H1 (cell line): ENCODE measurements at regions not wholly inside any gene's neighbourhood (a gene's known extent, or its start where the extent isn't known, plus 50 kb on each side); places are given as distances from the start of the nearest gene placed in this dataset.

Source experiments
- CTCF ChIA-PET: fragments of 300-600 bp; sonication (Branson Sonifier 250); formaldehyde crosslinking; loops from one replicate; lab custom pipeline; 2021; ENCODE audit not compliant: partially characterized antibody; lab: Charles Lee
- POLR2A ChIA-PET: fragments of 300-600 bp; sonication (Branson Sonifier 250); formaldehyde crosslinking; loops from one replicate; lab custom pipeline; 2021; ENCODE audit warnings: inconsistent platforms; ENCODE audit not compliant: partially characterized antibody; lab: Charles Lee
- DNase-seq, 2 experiments: peaks; one replicate each; pipeline versions ENCODE4 v3.0.0 to v3.0.0-alpha.2; 2010 to 2022; ENCODE audit warnings: low spot score in 2 of 2, low read depth in 1 of 2, mixed read lengths in 1 of 2
- FAIRE-seq: peaks from 2 replicates; lab custom pipeline; 2011; peaks lifted over from hg19 to GRCh38; lab: Jason Lieb, UNC
- H2AFZ ChIP-seq: 2 replicates; pipeline ENCODE4 v1.8.1; 2012; ENCODE audit warnings: low read length, inconsistent platforms
- H2AK5ac ChIP-seq: 2 replicates; pipeline ENCODE4 v1.6.1; 2013; ENCODE audit warnings: low read depth, low read length
- H2BK120ac ChIP-seq: replicated peaks from 2 replicates; pipeline ENCODE3; 2013; ENCODE audit warnings: low read depth, low read length, inconsistent platforms
- H2BK12ac ChIP-seq: 2 replicates; pipeline ENCODE4 v1.6.1; 2013; ENCODE audit warnings: low read depth, low read length
- H2BK15ac ChIP-seq: 2 replicates; pipeline ENCODE4 v1.6.1; 2013; ENCODE audit warnings: low read length
- H2BK20ac ChIP-seq: 2 replicates; pipeline ENCODE4 v1.6.1; 2013; ENCODE audit warnings: low read length
- H2BK5ac ChIP-seq: 2 replicates; pipeline ENCODE4 v1.6.1; 2013; ENCODE audit warnings: low read depth, low read length
- H3K14ac ChIP-seq: 2 replicates; pipeline ENCODE4 v1.6.1; 2013; ENCODE audit warnings: inconsistent platforms; ENCODE audit not compliant: insufficient read length
- H3K18ac ChIP-seq: 2 replicates; pipeline ENCODE4 v1.6.1; 2013; ENCODE audit warnings: low read length; ENCODE audit errors: extremely low read depth
- H3K23ac ChIP-seq: 2 replicates; pipeline ENCODE4 v1.6.1; 2013; ENCODE audit warnings: inconsistent platforms; ENCODE audit not compliant: insufficient read length
- H3K23me2 ChIP-seq: 2 replicates; pipeline ENCODE4 v1.6.1; 2013; ENCODE audit warnings: low read depth, low read length
- H3K27ac ChIP-seq: 2 replicates; pipeline ENCODE4 v1.6.1; 2011; ENCODE audit warnings: low read depth, low read length, inconsistent platforms
- H3K27me3 ChIP-seq, 4 experiments: replicated peaks in 1 of 4; 1 replicate in 1 of 4; 2 replicates in 3 of 4; pipeline versions ENCODE4 v1.6.1 to v1.8.1; 2011 to 2013; ENCODE audit warnings: low read length in 3 of 4, mild to moderate bottlenecking in 3 of 4, inconsistent platforms in 2 of 4, mixed read lengths in 2 of 4, moderate library complexity in 1 of 4; ENCODE audit not compliant: control insufficient read depth in 3 of 4, insufficient read depth in 3 of 4; ENCODE audit errors: extremely low read depth in 1 of 4
- H3K36me3 ChIP-seq, 4 experiments: 2 replicates each; pipeline versions ENCODE4 v1.6.1 to v1.8.1; 2011 to 2013; ENCODE audit warnings: mild to moderate bottlenecking in 4 of 4, low read length in 3 of 4, moderate library complexity in 2 of 4, control low read depth in 1 of 4, inconsistent platforms in 1 of 4; ENCODE audit not compliant: insufficient read depth in 4 of 4, control insufficient read depth in 2 of 4
- H3K4ac ChIP-seq: replicated peaks from 2 replicates; pipeline ENCODE3; 2013; ENCODE audit warnings: low read length, low read depth, mixed read lengths, inconsistent platforms; ENCODE audit not compliant: insufficient read length
- H3K4me1 ChIP-seq, 4 experiments: replicated peaks in 1 of 4; 1 replicate in 1 of 4; 2 replicates in 3 of 4; pipeline versions ENCODE4 v1.6.1 to v1.8.1; 2011 to 2013; ENCODE audit warnings: low read length in 3 of 4, inconsistent platforms in 2 of 4, mixed read lengths in 1 of 4; ENCODE audit not compliant: insufficient read depth in 4 of 4, control insufficient read depth in 3 of 4
- H3K4me2 ChIP-seq, 2 experiments: 2 replicates each; pipeline versions ENCODE4 v1.6.1 to v1.8.1; 2011 to 2013; ENCODE audit warnings: low read depth in 2 of 2, low read length in 2 of 2, control low read depth in 1 of 2, inconsistent platforms in 1 of 2, mild to moderate bottlenecking in 1 of 2; ENCODE audit not compliant: insufficient read depth in 1 of 2
- H3K4me3 ChIP-seq, 4 experiments: fragments of 200-600, 300-600 bp in 1 of 4; sonication (generic), shearing (Covaris generic), sonication (Bioruptor Twin) in 1 of 4; 2 replicates each; pipeline versions ENCODE4 v1.5.1 to v1.8.1; 2011 to 2016; ENCODE audit warnings: low read length in 4 of 4, low read depth in 3 of 4, control low read depth in 2 of 4, inconsistent platforms in 2 of 4, mild to moderate bottlenecking in 2 of 4, mixed read lengths in 1 of 4, moderate library complexity in 1 of 4; ENCODE audit not compliant: insufficient read depth in 2 of 4; ENCODE audit errors: extremely low read depth in 1 of 4
- H3K56ac ChIP-seq: replicated peaks from 2 replicates; pipeline ENCODE3; 2013; ENCODE audit warnings: low read depth, mild to moderate bottlenecking, mixed read lengths, low read length, inconsistent platforms; ENCODE audit not compliant: insufficient read length
- H3K79me1 ChIP-seq: 2 replicates; pipeline ENCODE4 v1.6.1; 2013; ENCODE audit warnings: low read depth, low read length, control low read depth
- H3K79me2 ChIP-seq, 2 experiments: 2 replicates each; pipeline versions ENCODE4 v1.6.1 to v1.8.1; 2012 to 2013; ENCODE audit warnings: low read length in 2 of 2, mild to moderate bottlenecking in 2 of 2, inconsistent platforms in 1 of 2; ENCODE audit not compliant: insufficient read depth in 2 of 2, control insufficient read depth in 1 of 2
- H3K9ac ChIP-seq, 4 experiments: replicated peaks in 1 of 4; 1 replicate in 1 of 4; 2 replicates in 3 of 4; pipeline versions ENCODE4 v1.6.1 to v1.8.1; 2011 to 2013; ENCODE audit warnings: low read depth in 3 of 4, low read length in 3 of 4, control low read depth in 2 of 4, mild to moderate bottlenecking in 2 of 4, moderate library complexity in 2 of 4, inconsistent platforms in 1 of 4; ENCODE audit errors: extremely low read depth in 1 of 4
- H3K9me3 ChIP-seq, 2 experiments: 2 replicates each; pipeline versions ENCODE4 v1.6.1 to v1.8.1; 2012 to 2013; ENCODE audit warnings: mild to moderate bottlenecking in 2 of 2, moderate library complexity in 2 of 2, control low read depth in 1 of 2, inconsistent platforms in 1 of 2, low read depth in 1 of 2, low read length in 1 of 2, mixed read lengths in 1 of 2; ENCODE audit not compliant: insufficient read depth in 2 of 2
- H4K20me1 ChIP-seq, 2 experiments: replicated peaks in 1 of 2; 2 replicates each; pipeline versions ENCODE3 to v1.8.1; 2011 to 2013; ENCODE audit warnings: inconsistent platforms in 2 of 2, low read length in 2 of 2, mild to moderate bottlenecking in 1 of 2; ENCODE audit not compliant: insufficient read depth in 2 of 2, control insufficient read depth in 1 of 2
- H4K5ac ChIP-seq: 2 replicates; pipeline ENCODE4 v1.6.1; 2013; ENCODE audit warnings: low read length, low read depth, mixed read lengths, inconsistent platforms; ENCODE audit not compliant: insufficient read length
- H4K8ac ChIP-seq: 2 replicates; pipeline ENCODE4 v1.8.0; 2013; ENCODE audit warnings: mild to moderate bottlenecking, moderate library complexity, low read length, inconsistent platforms; ENCODE audit not compliant: insufficient read depth; ENCODE audit errors: extremely low read depth
- H4K91ac ChIP-seq: replicated peaks from 2 replicates; pipeline ENCODE3; 2013; ENCODE audit warnings: low read length, mixed read lengths, inconsistent platforms; ENCODE audit not compliant: insufficient read length
- CTCF ChIP-seq, 3 experiments: IDR thresholded peaks; 1 replicate in 2 of 3; 2 replicates in 1 of 3; pipeline versions ENCODE4 v1.5.1 to v1.6.1; 2011; ENCODE audit warnings: low read length in 3 of 3, mild to moderate bottlenecking in 3 of 3, inconsistent platforms in 2 of 3, low read depth in 1 of 3, moderate library complexity in 1 of 3; ENCODE audit not compliant: insufficient read depth in 1 of 3; ENCODE audit errors: control extremely low read depth in 1 of 3
- EGR1 ChIP-seq: IDR thresholded peaks from 2 replicates; pipeline ENCODE4 v1.6.1; 2011; ENCODE audit warnings: low read depth, low read length, borderline replicate concordance
- EZH2 ChIP-seq: fragments of 200-600 bp; sonication (generic); IDR thresholded peaks from 2 replicates; pipeline ENCODE4 v1.7.1; 2012; ENCODE audit warnings: low read depth, mild to moderate bottlenecking, moderate library complexity, low read length, inconsistent platforms; ENCODE audit not compliant: severe bottlenecking
- GTF2F1 ChIP-seq: IDR thresholded peaks from 2 replicates; pipeline ENCODE4 v1.6.1; 2012; ENCODE audit warnings: low read depth, low read length, improper control_type of control experiment, borderline replicate concordance
- MAX ChIP-seq: IDR thresholded peaks from 2 replicates; pipeline ENCODE4 v1.6.1; 2012; ENCODE audit warnings: inconsistent platforms
- SP4 ChIP-seq: IDR thresholded peaks from 2 replicates; pipeline ENCODE4 v1.6.1; 2012; ENCODE audit warnings: low read length, inconsistent platforms
- SUZ12 ChIP-seq: fragments of 200-600 bp; sonication (generic); IDR thresholded peaks from 2 replicates; pipeline ENCODE4 v1.6.1; 2012; ENCODE audit warnings: mild to moderate bottlenecking, inconsistent platforms, low read length, moderate library complexity, mixed read lengths
- TBP ChIP-seq: IDR thresholded peaks from 2 replicates; pipeline ENCODE4 v1.6.1; 2011; ENCODE audit warnings: low read depth, low read length, improper control_type of control experiment
- YY1 ChIP-seq: IDR thresholded peaks from 2 replicates; pipeline ENCODE4 v1.6.1; 2011; ENCODE audit warnings: low read depth, mild to moderate bottlenecking, low read length
- whole genome bisulfite sequencing, 2 experiments: shearing (Covaris generic) in 1 of 2; methylation state at CpG; one replicate each; pipeline versions ENCODE4 v1.1.6 to v1.1.7; 2013 to 2015; ENCODE audit warnings: low lambda C conversion rate in 2 of 2, mixed read lengths in 2 of 2, inconsistent platforms in 1 of 2, low coverage in 1 of 2, missing lambda C conversion rate in 1 of 2; ENCODE audit not compliant: insufficient replicate concordance in 2 of 2, insufficient coverage in 1 of 2, insufficient read length in 1 of 2; ENCODE audit errors: extremely low coverage in 1 of 2, missing lambda C conversion rate in 1 of 2; 5-methylcytosine and 5-hydroxymethylcytosine counted together

GRCh38 chr1:65658122-65658521 lies 134.6 kb upstream of the PDE4B start:
- Histone ChIP-seq H2BK20ac (no peak overlapping the region), H3K9ac (no peak overlapping the region), H3K9me3 (no peaks in the 10 kb centered on the region), H4K8ac (no peak overlapping the region), H3K18ac (no peak overlapping the region), H2AK5ac (no peak overlapping the region), H2BK15ac (no peak overlapping the region), H3K4me3 (no peak overlapping the region), H2BK12ac (no peak overlapping the region), H2BK5ac (no peak overlapping the region), H3K14ac (no peak overlapping the region), H4K20me1 (no peaks in the 10 kb centered on the region), H3K4ac (no peak overlapping the region), H2BK120ac (no peak overlapping the region), H3K4me1 (no peaks in the 10 kb centered on the region), H3K79me1 (no peaks in the 10 kb centered on the region), H4K5ac (no peak overlapping the region), H3K4me2 (no peak overlapping the region), H3K23ac (no peak overlapping the region), H3K36me3 (no peaks in the 10 kb centered on the region), H3K23me2 (no peaks in the 10 kb centered on the region), H3K56ac (no peak overlapping the region), H2AFZ (no peak overlapping the region), H3K79me2 (no peaks in the 10 kb centered on the region), H3K27ac (no peak overlapping the region), H4K91ac (no peak overlapping the region), H3K27me3 (no peaks in the 10 kb centered on the region)
- FAIRE-seq (no peak), DNase-seq (no peak)
- WGBS, 2 experiments = 87% methylated on average over 4 of the region's 4 CpGs; no CpG with 5 or more reads in 1 of the 2 experiments
- ChIA-PET POLR2A (interaction anchor here (0.6 kb wide), 1 partner anchor 25 kb away, joined by 3 read pairs; no protein-coding TSS in a partner anchor), CTCF (interaction anchor here (0.6 kb wide), 1 partner anchor 191 kb away, joined by 3 read pairs; no protein-coding TSS in a partner anchor)
- no peak for TF ChIP-seq YY1
- TF ChIP-seq TBP = no peak
- TF ChIP-seq SP4 = no peak
- no peak for TF ChIP-seq CTCF (IDR thresholded peaks at IDR 0.05; ENCODE audit: control extremely low read depth in 1 of 3, insufficient read depth in 1 of 3, low read depth in 1 of 3, low read length in 3 of 3)
- TF ChIP-seq GTF2F1 = no peak
- no peak for TF ChIP-seq SUZ12
- no peak for TF ChIP-seq EGR1
- TF ChIP-seq MAX = no peak
- no peak for TF ChIP-seq EZH2
